K562 (cell line): ENCODE measurements at regions not wholly inside any gene's neighbourhood (a gene's known extent, or its start where the extent isn't known, plus 50 kb on each side); places are given as distances from the start of the nearest gene placed in this dataset.

Source experiments
- DACH1 ChIP-seq: fragments of 450-650 bp; IDR thresholded peaks from 2 replicates; pipeline ENCODE4 v1.6.1; 2018; ENCODE audit not compliant: partially characterized antibody
- FOSL1 ChIP-seq: fragments of 200-800 bp; sonication (Bioruptor generic); conservative IDR thresholded peaks from 2 replicates; pipeline ENCODE4 v1.6.1; 2016; ENCODE audit warnings: missing genetic modification characterization, missing compliant biosample characterization
- PHB2 ChIP-seq: fragments of 450-650 bp; IDR thresholded peaks from 2 replicates; pipeline ENCODE4 v1.6.1; 2017; ENCODE audit warnings: low read depth
- SRSF1 ChIP-seq: fragments of 200-400 bp; formaldehyde crosslinking; IDR thresholded peaks from 2 replicates; pipeline ENCODE4 v1.6.1; 2017; ENCODE audit warnings: mild to moderate bottlenecking, low read depth, low read length, moderate library complexity
- ZKSCAN1 ChIP-seq: fragments of 150-350 bp; IDR thresholded peaks from 2 replicates; pipeline ENCODE4 v1.6.1; 2016; ENCODE audit warnings: low read depth, low read length
- TF ChIP-seq, protein P1 (sequence below): fragments of 250-450 bp; sonication (Bioruptor Pico); IDR thresholded peaks from 2 replicates; pipeline ENCODE4 v1.8.0; 2021; ENCODE audit warnings: borderline replicate concordance, mild to moderate bottlenecking, moderate library complexity; ENCODE audit not compliant: poor library complexity, severe bottlenecking
- TF ChIP-seq, protein P2 (sequence below), 2 experiments: fragments of 450-650 bp; conservative IDR thresholded peaks; 2 replicates each; pipeline ENCODE4 v1.6.1; 2017; ENCODE audit warnings: mild to moderate bottlenecking in 2 of 2, moderate library complexity in 2 of 2
- TF ChIP-seq, protein P3 (sequence below): fragments of 450-650 bp; IDR thresholded peaks from 2 replicates; pipeline ENCODE4 v1.6.1; 2017; ENCODE audit warnings: antibody characterized with exemption, mild to moderate bottlenecking
- TF ChIP-seq, protein P4 (sequence below), 2 experiments: fragments of 450-650 bp; IDR thresholded peaks; 2 replicates each; pipeline ENCODE4 v1.6.1; 2016
- TF ChIP-seq, protein P5 (sequence below): sonication (generic); formaldehyde crosslinking; IDR thresholded peaks from 2 replicates; pipeline ENCODE4 v1.8.1; 2023; ENCODE audit warnings: mild to moderate bottlenecking, missing genetic modification reagents, moderate library complexity

DNA sequence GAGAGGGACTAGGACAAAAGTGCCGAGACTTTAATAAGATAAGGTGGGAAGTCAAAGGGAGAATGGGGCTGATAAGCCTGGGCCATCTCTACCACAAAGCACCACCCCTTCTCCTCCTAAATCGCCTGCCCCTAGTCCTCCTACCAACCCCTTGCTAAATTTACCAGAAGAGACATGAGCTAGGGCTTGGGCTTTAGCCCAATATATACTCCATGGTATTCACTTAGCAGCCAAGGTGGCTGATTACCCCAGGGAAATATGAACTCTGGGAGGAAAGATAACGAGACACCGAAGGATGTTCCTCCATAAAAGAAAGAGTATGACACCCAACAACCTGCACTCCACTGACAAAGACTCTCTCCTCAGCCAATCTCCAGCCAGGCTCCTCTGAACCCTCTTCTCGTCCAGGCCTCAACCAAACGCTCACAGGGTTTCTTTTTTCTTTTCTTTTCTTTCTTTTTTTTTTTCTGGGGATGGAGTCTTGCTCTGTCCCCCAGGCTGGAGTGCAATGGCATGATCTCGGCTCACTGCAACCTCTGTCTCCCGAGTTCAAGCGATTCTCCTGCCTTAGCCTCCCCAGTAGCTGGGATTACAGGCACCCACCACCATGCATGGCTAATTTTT, 610.2 kb downstream of the UQCRFS1 start (continued):
- TF ChIP-seq, protein P1, sequence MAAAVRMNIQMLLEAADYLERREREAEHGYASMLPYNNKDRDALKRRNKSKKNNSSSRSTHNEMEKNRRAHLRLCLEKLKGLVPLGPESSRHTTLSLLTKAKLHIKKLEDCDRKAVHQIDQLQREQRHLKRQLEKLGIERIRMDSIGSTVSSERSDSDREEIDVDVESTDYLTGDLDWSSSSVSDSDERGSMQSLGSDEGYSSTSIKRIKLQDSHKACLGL (CRISPR knock-in tag): no peak
- TF ChIP-seq ZKSCAN1 (peak; percentile 20; the same call in 1 of the 2 replicates), DACH1 (peak; percentile 3), PHB2 (no peak), SRSF1 (no peak), FOSL1 (tag) (peak; percentile 34; the same call in 1 of the 2 replicates)
- TF ChIP-seq, protein P2, sequence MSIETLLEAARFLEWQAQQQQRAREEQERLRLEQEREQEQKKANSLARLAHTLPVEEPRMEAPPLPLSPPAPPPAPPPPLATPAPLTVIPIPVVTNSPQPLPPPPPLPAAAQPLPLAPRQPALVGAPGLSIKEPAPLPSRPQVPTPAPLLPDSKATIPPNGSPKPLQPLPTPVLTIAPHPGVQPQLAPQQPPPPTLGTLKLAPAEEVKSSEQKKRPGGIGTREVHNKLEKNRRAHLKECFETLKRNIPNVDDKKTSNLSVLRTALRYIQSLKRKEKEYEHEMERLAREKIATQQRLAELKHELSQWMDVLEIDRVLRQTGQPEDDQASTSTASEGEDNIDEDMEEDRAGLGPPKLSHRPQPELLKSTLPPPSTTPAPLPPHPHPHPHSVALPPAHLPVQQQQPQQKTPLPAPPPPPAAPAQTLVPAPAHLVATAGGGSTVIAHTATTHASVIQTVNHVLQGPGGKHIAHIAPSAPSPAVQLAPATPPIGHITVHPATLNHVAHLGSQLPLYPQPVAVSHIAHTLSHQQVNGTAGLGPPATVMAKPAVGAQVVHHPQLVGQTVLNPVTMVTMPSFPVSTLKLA (conservative IDR thresholded peaks at IDR 0.05): no peak
- TF ChIP-seq, protein P3, sequence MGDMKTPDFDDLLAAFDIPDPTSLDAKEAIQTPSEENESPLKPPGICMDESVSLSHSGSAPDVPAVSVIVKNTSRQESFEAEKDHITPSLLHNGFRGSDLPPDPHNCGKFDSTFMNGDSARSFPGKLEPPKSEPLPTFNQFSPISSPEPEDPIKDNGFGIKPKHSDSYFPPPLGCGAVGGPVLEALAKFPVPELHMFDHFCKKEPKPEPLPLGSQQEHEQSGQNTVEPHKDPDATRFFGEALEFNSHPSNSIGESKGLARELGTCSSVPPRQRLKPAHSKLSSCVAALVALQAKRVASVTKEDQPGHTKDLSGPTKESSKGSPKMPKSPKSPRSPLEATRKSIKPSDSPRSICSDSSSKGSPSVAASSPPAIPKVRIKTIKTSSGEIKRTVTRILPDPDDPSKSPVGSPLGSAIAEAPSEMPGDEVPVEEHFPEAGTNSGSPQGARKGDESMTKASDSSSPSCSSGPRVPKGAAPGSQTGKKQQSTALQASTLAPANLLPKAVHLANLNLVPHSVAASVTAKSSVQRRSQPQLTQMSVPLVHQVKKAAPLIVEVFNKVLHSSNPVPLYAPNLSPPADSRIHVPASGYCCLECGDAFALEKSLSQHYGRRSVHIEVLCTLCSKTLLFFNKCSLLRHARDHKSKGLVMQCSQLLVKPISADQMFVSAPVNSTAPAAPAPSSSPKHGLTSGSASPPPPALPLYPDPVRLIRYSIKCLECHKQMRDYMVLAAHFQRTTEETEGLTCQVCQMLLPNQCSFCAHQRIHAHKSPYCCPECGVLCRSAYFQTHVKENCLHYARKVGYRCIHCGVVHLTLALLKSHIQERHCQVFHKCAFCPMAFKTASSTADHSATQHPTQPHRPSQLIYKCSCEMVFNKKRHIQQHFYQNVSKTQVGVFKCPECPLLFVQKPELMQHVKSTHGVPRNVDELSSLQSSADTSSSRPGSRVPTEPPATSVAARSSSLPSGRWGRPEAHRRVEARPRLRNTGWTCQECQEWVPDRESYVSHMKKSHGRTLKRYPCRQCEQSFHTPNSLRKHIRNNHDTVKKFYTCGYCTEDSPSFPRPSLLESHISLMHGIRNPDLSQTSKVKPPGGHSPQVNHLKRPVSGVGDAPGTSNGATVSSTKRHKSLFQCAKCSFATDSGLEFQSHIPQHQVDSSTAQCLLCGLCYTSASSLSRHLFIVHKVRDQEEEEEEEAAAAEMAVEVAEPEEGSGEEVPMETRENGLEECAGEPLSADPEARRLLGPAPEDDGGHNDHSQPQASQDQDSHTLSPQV: peak; percentile 17; the same call in 1 of the 2 replicates
- TF ChIP-seq, protein P4, sequence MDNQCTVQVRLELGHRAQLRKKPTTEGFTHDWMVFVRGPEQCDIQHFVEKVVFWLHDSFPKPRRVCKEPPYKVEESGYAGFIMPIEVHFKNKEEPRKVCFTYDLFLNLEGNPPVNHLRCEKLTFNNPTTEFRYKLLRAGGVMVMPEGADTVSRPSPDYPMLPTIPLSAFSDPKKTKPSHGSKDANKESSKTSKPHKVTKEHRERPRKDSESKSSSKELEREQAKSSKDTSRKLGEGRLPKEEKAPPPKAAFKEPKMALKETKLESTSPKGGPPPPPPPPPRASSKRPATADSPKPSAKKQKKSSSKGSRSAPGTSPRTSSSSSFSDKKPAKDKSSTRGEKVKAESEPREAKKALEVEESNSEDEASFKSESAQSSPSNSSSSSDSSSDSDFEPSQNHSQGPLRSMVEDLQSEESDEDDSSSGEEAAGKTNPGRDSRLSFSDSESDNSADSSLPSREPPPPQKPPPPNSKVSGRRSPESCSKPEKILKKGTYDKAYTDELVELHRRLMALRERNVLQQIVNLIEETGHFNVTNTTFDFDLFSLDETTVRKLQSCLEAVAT (IDR thresholded peaks at IDR 0.05): peak in 1 of 2 experiments; percentile 72; a peak in 2 of 4 replicates
- TF ChIP-seq, protein P5, sequence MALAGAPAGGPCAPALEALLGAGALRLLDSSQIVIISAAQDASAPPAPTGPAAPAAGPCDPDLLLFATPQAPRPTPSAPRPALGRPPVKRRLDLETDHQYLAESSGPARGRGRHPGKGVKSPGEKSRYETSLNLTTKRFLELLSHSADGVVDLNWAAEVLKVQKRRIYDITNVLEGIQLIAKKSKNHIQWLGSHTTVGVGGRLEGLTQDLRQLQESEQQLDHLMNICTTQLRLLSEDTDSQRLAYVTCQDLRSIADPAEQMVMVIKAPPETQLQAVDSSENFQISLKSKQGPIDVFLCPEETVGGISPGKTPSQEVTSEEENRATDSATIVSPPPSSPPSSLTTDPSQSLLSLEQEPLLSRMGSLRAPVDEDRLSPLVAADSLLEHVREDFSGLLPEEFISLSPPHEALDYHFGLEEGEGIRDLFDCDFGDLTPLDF (CRISPR knock-in tag): no peak
- TF ChIP-seq, all 486 proteins: peak for 36
